ENCODE measurements at regions not wholly inside any gene's neighbourhood (a gene's known extent, or its start where the extent isn't known, plus 50 kb on each side); places are given as distances from the start of the nearest gene placed in this dataset.

- in situ Hi-C loops (cut with MboI; ENCODE audit: low pct_ligation_motif_present in 1 of 4, low pct_unique_long_range_greater_than_20kb in 1 of 4, low sequenced_read_pairs in 3 of 4), result no loop called here
- intact Hi-C loops (cut with DNase I; ENCODE audit: low total_unique reads), result no loop called here
- H3K27me3 ChIP-seq, result no peaks in the 10 kb centered on the region
- no peak overlapping the region for H3K27ac ChIP-seq
- no peak for TF ChIP-seq EP300 (IDR thresholded peaks at IDR 0.05; ENCODE audit: low read depth)
- TF ChIP-seq CTCF (IDR thresholded peaks at IDR 0.05), result no peak
- no peak for TF ChIP-seq POLR2A (IDR thresholded peaks at IDR 0.05)
- H3K4me1 ChIP-seq, result no peaks in the 10 kb centered on the region
- H3K4me3 ChIP-seq, result no peak overlapping the region
- DNase-seq, result no peak
- no peaks in the 10 kb centered on the region for H3K36me3 ChIP-seq
- WGBS, 2 donors (ENCODE audit: low coverage in 1 of 2), result 85 to 89% methylated on average over 5 to 7 of the region's 7 CpGs
- no peaks in the 10 kb centered on the region for H3K9me3 ChIP-seq
Observed at GRCh38 chr1:166579557-166580501, 259.4 kb upstream of the POGK start.

GRCh38 chr1:166588741-166589140 is 250.5 kb upstream of the POGK start:
- intact Hi-C loops (cut with DNase I; ENCODE audit: low total_unique reads) (no loop called here), in situ Hi-C loops (cut with MboI; ENCODE audit: low pct_ligation_motif_present in 1 of 4, low pct_unique_long_range_greater_than_20kb in 1 of 4, low sequenced_read_pairs in 3 of 4) (no loop called here)
- Histone ChIP-seq H3K27me3 (no peaks in the 10 kb centered on the region), H3K27ac (no peak overlapping the region), H3K36me3 (no peaks in the 10 kb centered on the region), H3K9me3 (no peaks in the 10 kb centered on the region), H3K4me1 (no peaks in the 10 kb centered on the region), H3K4me3 (no peak overlapping the region)
- TF ChIP-seq CTCF (IDR thresholded peaks at IDR 0.05), result no peak
- no peak for TF ChIP-seq POLR2A (IDR thresholded peaks at IDR 0.05)
- TF ChIP-seq POLR2AphosphoS5 (IDR thresholded peaks at IDR 0.05), result no peak
- no peak for TF ChIP-seq EP300 (IDR thresholded peaks at IDR 0.05; ENCODE audit: low read depth)
- WGBS, 2 donors (ENCODE audit: low coverage in 1 of 2), result 72 to 75% methylated on average over 5 to 6 of the region's 6 CpGs
- no peak for DNase-seq

GRCh38 chr1:166590161-166590560 is 249.1 kb upstream of the POGK start:
- 90% methylated on average over 1 to 2 of the region's 2 CpGs for WGBS, 2 donors (ENCODE audit: low coverage in 1 of 2)
- Histone ChIP-seq H3K4me1 (no peaks in the 10 kb centered on the region), H3K27ac (no peak overlapping the region), H3K9me3 (no peaks in the 10 kb centered on the region), H3K36me3 (no peaks in the 10 kb centered on the region), H3K4me3 (no peak overlapping the region), H3K27me3 (no peaks in the 10 kb centered on the region)
- intact Hi-C loops (cut with DNase I; ENCODE audit: low total_unique reads) (no loop called here), in situ Hi-C loops (cut with MboI; ENCODE audit: low pct_ligation_motif_present in 1 of 4, low pct_unique_long_range_greater_than_20kb in 1 of 4, low sequenced_read_pairs in 3 of 4) (no loop called here)
- DNase-seq, result no peak
- TF ChIP-seq EP300 (IDR thresholded peaks at IDR 0.05; ENCODE audit: low read depth) (no peak), POLR2A (IDR thresholded peaks at IDR 0.05) (no peak), POLR2AphosphoS5 (IDR thresholded peaks at IDR 0.05) (no peak), CTCF (IDR thresholded peaks at IDR 0.05) (no peak)

GRCh38 chr1:166594646-166595045 is 244.6 kb upstream of the POGK start:
- WGBS, 2 donors (ENCODE audit: low coverage in 1 of 2), result 75 to 88% methylated on average over 1 to 3 of the region's 3 CpGs
- Histone ChIP-seq H3K27ac (no peak overlapping the region), H3K4me1 (no peaks in the 10 kb centered on the region), H3K9me3 (no peaks in the 10 kb centered on the region), H3K4me3 (no peak overlapping the region), H3K27me3 (no peaks in the 10 kb centered on the region), H3K36me3 (no peaks in the 10 kb centered on the region)
- in situ Hi-C loops (cut with MboI; ENCODE audit: low pct_ligation_motif_present in 1 of 4, low pct_unique_long_range_greater_than_20kb in 1 of 4, low sequenced_read_pairs in 3 of 4) (no loop called here), intact Hi-C loops (cut with DNase I; ENCODE audit: low total_unique reads) (no loop called here)
- no peak for DNase-seq
- TF ChIP-seq CTCF (IDR thresholded peaks at IDR 0.05) (no peak), POLR2AphosphoS5 (IDR thresholded peaks at IDR 0.05) (no peak), POLR2A (IDR thresholded peaks at IDR 0.05) (no peak), EP300 (IDR thresholded peaks at IDR 0.05; ENCODE audit: low read depth) (no peak)

All from transverse colon (tissue), 4 donors.